HG03571 (cell line): ENCODE measurements at regions not wholly inside any gene's neighbourhood (a gene's known extent, or its start where the extent isn't known, plus 50 kb on each side); places are given as distances from the start of the nearest gene placed in this dataset.
"Not testable (repeated sequence)": the region's sequence is repeated elsewhere in the genome, so short reads cannot be mapped to it uniquely, and the experiment has no call there.

Experiments
- ATAC-seq: cut with Tn5 transposase; IDR thresholded peaks from one replicate; pipeline ENCODE4 v1.9.1; 2021; ENCODE audit not compliant: unreplicated experiment

DNA sequence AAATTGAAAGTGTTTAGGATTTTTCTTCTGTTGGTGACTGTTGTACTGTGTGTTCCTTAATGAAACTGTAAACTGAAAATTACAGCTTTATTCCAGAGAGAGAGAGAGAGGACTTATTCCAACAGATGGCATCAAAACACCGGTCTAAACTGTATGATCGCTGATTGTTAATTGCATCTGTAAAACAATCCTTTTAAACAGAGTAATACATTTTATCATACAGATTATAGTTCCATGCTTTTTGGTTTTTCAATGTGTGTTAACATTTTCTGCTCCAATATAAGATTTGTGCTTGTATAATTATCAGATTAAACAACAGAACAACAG is 289.7 kb upstream of the DNAJC19 start:
- ATAC-seq: no peak

DNA sequence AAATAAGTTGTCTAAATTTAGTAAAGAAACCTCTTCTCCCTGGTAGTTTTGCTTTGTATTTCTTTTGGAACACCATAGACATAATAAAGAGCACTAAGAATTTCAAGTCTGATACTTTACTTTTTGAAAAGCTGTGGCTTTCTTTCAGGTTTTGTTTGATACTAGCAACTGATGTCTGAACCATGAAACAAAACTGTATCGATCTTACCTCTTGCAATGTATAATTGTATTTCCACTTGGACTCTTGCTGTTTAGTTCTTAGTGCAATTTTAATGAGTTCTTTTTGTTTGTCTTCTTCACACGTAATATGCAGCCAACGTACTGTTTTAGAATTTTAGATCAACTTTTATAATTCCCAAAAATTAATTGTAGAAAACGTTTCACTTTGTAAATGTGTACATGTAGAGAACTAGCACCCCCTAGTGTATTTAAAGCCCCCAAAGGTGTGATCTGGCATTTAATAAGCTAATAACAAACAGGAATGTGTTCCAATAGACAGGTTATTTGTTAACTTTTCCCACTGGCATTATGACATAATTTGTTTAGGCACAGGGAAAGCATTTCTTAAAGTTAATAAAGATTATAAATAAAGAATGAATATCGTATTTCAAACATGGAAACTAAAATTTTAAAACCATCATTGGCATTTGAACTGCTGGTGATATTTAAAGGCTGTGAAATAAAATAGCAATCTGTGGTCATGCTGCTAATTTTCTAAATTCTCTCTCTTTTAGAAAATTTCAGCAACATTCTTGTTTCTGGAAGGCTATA is 289.1 kb upstream of the DNAJC19 start:
- ATAC-seq: no peak

DNA sequence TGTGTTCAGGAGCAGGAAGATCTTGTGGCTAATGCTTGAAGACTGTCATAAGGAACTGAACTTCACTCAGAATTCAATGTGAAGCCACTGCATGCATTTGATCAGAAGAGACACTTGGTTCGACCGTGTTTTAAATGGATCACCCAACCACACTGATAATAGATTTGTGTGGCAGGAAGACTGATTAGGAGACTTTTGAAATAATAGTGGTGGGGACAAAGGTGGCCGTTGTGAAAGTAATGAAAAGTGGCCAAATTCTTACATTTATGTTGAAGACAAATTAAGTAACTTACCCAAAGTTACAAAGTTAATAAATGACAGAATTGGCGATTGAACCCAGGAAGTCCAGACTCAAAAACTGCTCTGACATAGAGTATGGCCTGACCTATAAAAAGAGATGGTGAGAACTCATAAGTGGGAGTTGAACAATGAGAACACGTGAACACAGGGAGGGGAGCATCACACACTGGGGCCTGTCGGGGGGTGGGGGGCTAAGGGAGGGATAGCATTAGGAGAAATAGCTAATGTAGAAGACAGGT is 286.9 kb upstream of the DNAJC19 start:
- ATAC-seq: no peak

DNA sequence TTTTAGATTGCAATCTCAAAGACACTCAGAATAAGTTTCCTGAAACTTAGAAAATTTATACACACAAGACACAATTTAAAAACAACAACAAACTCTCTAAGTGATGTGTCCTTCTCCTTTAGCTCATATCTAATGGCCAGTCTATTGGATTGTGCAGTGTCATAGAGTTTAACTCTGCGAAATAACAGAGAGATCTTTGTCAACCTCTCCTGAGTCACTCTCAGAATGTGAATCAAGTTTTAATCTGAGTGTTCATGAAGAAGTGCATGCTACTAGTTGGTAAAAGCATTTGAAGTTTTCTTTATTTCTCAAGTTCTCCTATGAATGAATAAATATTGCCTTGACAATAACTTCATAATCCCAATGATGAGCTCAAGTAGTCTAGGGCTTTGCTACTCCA is 284.5 kb upstream of the DNAJC19 start:
- ATAC-seq: no peak

DNA sequence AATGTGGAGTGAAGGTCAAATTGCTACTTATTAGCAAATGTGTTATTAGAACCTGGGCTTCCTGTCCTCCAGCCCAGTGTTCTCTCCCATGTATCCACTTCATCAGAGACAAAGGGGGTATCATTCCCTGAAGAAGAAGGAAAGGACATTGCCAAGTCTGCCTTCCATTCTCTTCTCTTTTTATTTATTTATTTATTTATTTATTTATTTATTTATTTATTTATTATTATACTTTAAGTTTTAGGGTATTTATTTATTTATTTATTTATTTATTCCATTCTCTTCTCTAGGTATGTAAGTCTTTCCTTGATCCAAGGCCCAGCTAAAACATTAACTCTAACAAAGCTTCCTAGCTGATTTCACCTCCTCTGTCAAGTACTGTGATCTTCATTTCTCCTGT is 277.8 kb upstream of the DNAJC19 start:
- ATAC-seq: no peak

DNA sequence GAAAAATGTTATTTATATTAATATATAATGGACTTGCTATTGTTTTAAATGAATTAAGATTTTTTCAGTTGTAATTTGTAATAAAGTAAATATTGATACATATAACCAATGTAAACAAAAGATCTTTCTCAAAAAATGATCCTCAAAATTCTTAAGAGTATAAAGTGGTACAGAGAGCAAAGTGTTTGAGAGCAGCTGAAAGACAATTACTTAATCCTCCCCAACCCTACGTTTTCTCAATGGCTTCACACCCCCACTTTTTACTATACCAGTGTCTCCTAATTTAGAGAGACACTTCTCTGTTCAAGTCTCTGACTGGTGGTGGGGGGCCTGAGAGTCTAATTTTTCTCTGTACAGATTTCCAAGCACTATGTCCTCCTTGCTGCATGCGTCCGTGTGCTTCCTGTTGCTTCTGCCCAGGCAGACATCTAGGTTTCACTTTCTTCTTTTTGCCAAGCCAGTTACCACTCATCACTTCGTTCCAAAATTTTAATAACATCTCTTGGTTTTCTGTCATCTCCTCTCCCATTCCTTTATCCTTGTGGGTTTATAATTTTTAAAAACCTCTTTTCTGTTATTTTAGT is 276.3 kb upstream of the DNAJC19 start:
- peak; percentile 84 for ATAC-seq

DNA sequence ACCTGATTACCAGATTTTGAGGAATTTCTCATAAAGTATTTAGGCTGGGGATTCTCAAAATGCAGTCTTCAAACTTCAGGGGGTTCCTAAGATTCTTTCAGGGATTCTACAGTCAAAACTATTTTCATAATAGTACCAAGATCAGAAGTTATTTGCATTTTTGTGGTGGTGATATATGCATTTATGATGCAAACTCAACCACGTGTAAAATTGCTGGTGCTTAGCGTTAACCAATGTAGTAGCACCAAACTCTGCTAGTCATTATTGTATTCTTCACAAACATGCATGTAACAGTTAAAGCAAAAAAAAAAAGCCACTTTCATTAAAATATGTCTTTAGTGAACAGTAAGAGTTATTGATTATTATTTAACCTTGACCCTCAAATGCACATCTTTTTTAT is 274.9 kb upstream of the DNAJC19 start:
- ATAC-seq: no peak

DNA sequence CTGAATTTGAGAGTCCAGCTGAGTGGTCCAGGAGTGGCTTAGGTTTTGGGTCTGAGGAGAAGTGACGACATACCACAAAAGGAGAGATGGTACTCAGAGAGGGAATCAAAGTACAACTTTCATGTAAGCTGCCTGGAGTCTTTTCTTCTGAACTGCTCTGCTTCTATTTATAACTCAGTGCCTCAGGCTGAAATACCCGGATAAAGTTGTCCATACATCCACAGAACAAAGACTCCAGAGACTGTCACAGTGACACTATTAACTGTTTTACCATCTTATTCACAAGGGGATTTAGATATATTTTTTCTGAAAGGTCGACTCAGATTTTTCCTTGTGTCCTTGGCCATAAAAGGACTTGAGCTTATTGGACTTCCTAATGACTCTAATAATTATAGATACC is 264.3 kb upstream of the DNAJC19 start:
- ATAC-seq: no peak

DNA sequence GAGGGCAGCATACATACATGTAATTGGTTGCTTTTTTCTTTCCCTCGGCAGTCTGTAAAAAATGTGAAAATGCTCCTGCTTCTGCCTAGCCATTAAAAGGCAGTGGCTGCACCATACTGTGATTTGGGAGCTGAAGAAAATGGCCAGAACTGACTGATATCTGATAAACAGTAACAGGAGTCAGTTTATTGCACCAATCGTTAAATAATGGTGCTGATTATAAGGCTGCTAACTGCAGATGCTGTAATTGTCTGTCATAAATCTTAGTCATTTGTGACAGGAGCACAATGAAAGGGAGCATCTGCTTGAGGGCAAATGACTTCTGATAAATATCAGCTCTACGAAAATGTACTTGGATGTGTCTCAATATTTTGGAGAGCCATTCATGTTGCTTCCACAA is 263.1 kb upstream of the DNAJC19 start:
- ATAC-seq: no peak

DNA sequence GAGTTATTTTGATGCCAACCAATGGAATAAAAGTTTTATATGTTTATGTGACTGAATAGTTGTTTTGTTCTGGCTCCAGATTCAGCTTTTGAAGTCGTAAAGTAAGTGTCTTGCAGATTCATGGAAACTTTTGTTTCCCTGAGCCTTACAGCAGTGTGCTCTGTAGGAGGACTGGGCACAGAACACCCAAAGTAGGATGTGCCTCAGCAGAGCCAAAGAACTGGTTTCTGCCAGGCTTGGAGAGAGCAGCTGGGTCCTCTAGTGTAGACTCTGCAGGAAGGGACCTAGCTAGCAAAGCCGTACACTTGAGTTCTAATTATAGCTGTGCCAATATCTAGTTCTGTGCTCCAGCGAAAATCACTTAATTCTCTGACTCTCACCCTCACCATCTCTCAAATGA is 261.2 kb upstream of the DNAJC19 start:
- no peak for ATAC-seq

DNA sequence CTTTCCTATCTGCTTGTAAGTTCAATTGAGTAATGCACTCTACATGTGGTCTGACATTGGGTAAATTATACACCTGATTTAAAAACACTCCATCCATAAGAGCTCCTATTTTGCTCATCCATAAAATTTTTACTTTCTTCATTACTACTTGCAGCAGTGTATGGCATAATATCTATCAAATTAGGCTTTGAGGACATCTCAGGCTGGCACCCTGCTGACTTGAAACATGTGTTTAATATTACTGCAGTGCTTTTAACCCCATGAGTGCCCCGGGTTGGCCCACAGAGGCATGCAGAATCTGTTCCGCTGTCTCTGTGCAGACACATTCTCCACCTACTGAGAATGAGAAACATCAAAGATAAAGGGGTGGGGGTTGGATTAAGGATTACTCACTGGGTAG is 249.9 kb upstream of the DNAJC19 start:
- ATAC-seq: no peak

DNA sequence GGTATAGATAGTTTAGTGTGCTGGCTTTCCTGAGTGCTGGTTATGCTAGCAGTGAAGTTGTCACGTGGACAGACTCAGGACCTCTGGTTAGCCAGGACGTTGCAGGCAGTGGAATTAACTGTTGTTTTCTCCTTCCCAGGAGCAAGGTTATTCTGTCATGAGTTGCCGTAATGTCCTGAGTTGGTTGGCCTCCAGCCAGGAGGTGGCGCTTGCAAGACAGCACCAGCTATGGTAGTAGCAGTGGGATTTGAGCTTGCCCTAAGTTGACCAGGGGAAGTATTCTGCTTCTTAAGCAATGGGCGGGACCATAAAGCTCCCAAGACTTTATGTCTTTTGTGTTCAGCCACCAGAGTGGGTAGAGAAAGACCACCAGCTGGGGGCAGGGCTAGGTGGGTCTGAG is 240.7 kb upstream of the DNAJC19 start:
- no peak for ATAC-seq

DNA sequence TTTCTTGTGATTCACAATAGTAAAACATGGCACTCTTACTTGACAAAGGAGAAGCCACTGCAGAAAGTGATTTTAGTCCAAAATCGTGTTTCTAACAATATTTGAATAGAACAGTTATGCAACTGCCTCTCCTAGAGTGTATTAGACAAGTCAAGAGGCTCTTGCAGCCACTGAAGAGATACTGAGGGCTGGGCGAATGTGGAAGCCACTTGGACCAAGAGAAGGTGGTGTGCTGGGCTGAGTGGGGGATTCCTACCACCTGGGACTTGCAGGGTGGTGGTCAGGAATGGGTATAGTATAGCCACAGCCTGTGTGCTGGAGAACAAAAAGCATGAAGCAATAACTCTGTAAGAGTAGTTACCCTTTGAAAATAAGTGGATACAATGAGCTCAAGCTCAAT is 223.8 kb upstream of the DNAJC19 start:
- ATAC-seq: no peak

DNA sequence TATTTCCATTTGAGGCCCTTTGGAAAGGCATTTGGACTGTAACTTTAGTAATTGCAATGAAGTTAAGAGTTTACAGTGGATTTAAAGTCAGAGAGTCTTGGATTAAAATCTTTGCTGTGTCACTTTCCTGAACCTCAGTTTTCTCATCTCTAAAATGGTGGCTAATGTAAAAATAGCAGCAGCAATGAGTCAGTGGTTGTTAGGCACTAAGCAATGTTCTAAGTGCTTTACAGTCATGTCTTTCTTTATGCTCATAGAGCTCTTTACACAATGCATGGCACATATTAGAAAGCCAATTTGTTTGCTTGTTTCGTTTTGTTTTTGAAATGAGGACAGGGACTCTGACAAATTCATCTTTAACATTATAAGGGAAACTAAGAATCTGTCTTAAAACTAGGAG is 222.7 kb upstream of the DNAJC19 start:
- no peak for ATAC-seq

DNA sequence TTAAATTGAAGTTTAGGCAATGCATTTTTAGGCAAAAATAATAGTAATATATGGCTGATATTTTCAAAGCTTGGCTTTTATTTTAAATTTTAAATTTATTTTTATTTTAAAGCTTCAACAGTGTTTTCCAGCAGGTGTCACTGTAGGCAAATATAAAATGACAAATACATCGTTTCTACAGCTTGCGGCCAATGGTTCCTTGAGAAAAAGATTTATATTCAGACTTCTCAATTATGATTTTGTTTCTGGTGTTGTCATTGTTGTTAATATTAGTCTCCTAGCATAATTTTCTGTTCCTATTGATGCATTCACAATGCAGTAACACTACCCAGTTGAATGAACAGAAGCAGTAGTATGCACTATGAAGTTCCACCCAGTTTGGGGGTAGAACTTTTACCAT is 220.7 kb upstream of the DNAJC19 start:
- no peak for ATAC-seq

DNA sequence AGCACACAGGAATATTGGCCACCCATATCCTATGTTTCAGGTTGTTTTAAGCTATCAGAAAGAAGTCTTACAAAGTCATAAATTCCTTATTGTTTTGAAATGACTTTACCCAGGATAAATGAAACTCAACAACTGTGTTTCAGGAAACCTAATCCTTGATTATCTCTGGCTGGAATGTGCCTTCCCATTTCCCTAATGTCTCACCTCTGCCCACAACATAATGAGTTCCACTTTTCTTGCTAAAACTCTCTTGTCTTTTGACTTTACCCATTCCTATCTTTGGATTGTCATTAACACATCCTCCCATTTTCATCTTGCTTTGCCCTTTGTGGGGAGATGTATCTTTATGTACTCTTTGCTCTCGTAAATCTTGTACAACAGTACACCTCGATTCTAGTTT is 200.0 kb upstream of the DNAJC19 start:
- ATAC-seq: no peak

DNA sequence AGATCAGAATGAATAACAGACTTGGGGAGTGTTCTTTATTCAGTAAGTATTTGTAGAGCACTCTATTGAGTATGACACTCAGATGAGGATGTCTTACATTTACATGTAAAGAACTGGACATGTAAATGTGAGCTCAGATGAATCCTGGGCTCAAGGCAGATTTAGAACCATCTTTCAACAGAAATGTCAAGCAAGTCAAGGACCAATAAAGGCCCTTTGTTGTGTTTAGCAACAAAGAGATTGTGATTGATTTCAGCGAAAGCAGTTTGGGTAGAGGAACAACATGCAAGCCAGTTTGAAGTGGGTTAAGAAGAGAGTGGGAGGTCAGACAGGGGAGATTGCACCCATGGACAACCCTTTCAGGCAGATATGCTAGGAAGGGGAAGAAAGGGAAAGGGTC is 194.2 kb upstream of the DNAJC19 start:
- ATAC-seq: no peak

DNA sequence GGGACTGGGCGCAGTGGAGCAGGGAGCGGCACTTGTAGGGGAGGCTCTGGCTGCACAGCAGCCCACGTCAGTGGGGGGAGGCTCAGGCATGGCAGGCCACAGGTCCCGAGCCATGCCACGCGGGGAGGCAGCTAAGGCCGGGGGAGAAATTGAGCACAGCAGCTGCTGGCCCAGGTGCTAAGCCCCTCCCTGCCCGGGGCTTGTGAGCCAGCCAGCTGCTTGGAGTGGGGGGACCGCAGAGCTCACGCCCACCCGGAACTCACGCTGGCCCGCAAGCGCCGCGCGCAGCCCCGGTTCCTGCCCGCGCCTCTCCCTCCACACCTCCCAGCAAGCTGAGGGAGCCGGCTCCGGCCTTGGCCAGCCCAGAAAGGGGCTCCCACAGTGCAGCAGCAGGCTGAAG is 193.5 kb upstream of the DNAJC19 start:
- not testable (repeated sequence) for ATAC-seq

DNA sequence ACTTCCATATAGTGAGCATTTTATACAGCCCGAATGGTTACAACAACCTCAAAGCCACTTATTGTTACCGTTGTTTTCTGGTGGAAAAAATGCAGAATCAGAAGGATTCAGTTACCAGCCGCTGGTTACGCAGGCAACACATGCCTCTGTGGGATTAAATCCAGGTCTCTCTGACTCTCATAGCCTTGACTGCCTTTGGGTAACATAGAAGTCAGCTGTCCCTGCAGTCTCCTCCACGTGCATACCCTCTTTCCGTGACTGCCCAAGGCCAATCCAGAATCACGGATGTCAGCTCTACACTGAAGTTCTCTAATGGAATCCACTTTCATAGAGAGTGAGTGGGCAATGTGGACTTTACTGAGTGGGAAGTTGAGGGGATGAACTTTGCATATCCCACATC is 189.5 kb upstream of the DNAJC19 start:
- ATAC-seq: no peak

DNA sequence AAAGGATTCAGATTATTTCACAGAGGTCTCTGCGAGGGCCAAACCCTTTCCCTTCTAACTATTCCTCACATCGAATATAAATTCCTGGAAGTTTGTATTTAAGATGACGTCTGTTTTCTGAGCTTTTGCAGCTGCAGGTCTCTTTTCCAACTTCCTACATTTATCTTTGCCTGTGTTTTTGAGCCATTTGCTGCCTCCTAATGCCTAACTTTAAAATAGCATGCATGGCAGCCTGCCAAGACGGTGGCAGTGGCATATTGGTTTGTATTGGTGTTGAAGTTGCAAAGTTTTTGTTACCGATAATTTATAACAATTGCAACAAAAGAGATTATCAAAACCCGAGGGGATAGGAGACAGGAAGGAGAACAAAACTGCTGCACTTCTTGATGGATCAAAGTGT is 187.1 kb upstream of the DNAJC19 start:
- ATAC-seq: no peak

DNA sequence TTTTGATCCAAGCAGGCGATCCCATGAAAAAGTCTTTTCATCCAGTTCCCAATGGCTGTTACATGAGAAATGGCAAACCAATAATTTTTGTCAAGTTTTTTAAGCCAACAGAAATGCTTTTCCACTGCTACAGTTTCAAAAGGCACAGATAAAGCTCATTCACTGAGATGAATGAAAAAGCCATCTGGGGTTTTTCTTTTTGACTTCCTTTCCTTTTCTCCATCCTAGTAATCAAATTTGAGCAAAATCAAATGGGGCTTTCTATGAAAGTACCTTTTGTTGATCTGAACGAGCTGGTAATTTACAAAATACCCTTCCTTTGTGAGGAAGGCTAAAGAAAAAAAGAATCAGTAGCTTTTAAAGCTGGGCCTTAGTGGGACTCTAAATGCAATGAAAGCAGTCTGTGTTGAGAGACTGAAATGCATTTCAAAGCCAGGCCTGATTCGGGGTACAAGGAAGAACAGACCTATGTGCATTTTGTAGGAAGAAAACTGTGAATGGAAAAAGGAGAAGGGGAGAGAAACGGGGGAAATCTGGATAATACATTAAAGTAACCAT is 185.2 kb upstream of the DNAJC19 start:
- ATAC-seq: no peak

DNA sequence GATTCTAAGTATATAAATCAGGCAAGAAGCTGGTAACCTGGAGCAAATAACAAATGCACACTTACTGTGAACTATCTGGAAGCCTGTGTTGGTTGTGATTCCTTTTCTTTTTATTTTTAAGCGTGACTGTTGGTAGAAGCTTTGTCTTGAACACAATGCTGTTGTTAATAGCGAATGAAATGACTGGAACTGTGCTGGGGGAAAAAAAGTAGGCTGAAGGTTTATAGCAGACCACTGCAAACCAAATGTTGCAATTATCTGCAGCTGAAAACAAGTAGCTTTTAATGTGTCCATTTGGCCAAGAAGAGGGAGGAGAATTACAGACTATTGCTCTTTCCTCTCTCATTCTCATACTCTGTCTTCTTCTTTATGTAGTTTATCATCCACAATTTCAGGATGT is 184.5 kb upstream of the DNAJC19 start:
- ATAC-seq: no peak

DNA sequence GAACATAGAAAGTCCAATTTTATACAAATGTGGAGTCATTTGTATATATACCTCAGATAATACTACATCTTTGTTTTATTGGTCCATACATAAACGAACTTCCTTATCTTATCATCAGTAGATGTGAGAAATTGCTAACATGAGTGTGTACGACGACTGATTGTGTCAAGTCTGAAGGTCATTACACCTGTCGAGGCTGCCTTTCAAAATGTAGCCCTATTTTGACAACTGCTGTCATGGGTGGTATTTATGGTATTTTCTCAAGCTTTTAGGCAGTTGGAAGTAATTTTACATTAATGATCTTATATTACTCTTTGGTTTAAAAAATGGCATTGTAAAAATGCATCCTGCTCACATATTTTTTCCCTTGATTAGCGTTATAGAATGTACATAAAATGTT is 183.7 kb upstream of the DNAJC19 start:
- no peak for ATAC-seq
